Retina (tissue), 1 donor: ENCODE measurements at regions not wholly inside any gene's neighbourhood (a gene's known extent, or its start where the extent isn't known, plus 50 kb on each side); places are given as distances from the start of the nearest gene placed in this dataset.
"Not testable (repeated sequence)": the region's sequence is repeated elsewhere in the genome, so short reads cannot be mapped to it uniquely, and the experiment has no call there.

ENCODE experiments used
- DNase-seq: peaks from one replicate; pipeline ENCODE4 v3.0.0-alpha.2; 2016

DNA sequence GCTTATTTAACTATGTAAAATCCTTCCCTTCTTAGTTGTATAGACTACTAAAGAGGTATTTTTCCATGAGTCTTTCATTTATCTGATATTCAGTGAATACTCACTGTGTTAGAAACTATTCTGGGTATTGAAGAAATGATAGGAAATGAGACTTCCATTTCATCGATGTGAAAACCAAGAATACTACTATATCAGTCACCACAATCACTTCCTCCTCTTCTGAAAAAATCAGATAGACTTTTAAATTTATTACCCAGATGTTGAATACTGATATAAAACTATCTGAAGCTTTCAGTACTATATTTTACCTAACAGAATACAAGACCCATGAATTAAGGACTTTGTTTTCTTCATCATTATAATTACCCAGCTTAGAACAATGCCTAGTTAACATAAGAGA, 1801.1 kb upstream of the CELF4 start:
- DNase-seq, result no peak

DNA sequence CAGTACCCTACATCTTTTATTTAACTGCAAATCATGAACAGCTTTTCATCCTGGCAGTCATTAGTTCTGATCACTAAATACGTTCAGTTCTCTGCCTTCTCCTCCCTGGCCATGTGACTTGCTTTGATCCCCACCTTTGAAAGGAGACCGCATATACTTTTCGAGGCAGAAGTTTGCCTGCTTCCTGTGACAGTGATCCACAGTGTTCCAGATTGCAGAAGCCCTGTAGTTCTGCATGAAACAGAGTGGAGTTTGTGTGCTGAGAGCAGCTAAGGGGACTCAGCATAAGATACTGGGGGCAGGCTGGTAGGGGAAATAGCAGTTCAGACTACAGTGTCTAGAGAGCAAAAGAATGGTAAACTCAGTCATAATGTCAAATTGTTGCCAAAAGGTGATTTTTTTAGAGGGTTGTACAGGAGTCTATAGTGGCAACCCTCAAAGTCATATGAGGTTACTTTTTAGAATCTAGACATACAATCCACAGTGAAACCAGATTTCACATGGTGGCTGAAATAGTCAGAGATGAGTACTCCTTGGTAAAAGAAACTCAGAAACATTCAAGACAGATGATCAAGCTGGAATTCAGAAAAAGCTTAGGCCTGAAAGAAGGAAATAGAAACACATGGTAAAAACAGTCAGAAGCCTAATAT, 1800.4 kb upstream of the CELF4 start:
- DNase-seq, result no peak

DNA sequence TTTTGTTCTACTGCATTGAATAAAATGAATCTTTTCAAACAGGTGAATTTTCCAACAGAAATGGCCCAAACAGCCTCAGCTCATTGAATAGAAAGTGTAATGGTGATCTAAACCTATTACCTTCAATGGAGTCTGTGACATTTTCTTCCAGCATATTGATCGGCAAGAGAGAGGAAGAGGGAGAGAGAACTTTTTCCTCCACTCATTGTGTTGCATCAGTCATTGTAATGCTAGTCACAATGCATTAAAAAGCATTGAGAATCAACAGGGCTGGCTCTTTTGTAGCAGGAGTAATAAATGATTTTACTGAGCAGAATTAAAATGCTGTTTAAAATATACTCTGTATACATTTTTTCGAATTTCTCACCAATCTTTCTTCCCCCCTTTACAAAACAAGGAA, 1794.5 kb upstream of the CELF4 start:
- DNase-seq, result no peak

DNA sequence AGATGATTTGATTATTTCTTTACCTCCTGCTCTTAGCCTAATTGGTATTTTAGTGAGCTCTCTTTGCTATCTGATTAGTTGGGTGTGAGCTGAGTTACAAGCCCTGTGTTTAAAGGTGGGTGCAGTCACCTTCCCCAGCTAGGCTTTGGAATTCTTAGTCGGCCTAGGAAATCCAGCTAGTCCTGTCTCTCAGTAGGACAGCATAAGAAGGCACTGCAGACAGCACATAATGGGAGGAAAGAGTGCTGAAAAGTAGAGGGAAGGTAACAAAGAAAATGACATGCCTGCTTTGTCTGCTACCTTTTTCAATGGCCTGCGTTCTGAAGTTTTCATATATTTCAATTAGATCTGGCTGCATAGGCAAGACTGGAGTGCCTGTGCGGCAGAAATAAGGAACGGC, 1794.0 kb upstream of the CELF4 start:
- DNase-seq, result no peak

DNA sequence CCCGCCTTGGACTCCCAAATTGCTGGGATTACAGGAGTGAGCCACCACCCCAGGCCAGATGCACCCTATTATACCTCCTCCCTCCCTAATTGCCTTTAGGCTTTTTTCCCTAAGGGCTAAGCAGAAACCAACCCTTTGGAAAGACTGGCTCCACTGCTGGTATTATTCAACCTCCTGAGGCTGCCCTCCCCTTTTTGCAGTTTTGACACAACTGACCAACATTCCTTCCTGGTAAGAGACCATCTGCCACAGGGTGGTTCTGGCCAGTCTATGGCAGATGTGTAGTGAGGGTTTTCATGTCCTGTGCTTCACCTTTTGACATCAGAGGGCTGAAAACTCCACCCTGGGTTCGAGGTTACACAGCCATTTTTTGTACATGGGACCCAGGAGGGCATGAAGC, 1785.3 kb upstream of the CELF4 start:
- DNase-seq, result no peak

DNA sequence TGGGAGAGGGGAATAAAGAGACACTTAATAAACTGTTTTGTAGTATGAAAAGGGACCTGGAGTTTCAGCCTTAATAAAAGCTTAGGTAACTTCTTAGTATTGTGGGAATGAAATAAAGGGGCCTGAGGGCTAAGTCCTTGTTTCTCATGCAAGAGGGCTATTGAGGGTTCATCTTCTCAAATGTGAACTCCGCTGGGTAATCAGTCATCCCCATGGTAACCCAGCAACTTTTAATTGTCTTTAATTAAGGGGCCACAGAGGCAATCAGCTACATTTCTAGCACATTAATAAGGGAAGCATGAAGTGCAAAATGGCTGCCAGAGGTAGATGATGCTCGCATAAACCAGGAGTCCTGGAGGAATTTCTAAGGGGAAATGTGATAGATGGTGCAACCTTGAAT, 1784.2 kb upstream of the CELF4 start:
- DNase-seq, result no peak

DNA sequence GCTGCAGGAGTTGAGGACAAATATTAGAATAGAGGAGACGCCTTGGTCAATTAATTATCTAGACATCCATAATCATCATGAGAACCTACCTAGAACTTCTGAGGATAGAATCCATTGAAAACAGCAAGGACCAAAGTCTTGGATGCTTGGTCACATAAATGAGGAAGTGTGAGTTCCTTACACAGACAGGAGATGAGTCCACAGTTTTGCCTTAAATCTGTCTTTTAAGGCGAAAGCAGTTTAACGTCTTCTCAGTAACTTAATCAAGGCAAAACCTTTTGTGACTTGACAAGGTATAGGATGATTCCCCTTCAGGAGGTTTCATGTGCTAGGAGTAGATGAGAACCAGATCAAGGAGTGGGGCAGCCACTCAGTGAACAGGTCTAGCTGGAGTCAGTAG, 1783.2 kb upstream of the CELF4 start:
- DNase-seq, result no peak

DNA sequence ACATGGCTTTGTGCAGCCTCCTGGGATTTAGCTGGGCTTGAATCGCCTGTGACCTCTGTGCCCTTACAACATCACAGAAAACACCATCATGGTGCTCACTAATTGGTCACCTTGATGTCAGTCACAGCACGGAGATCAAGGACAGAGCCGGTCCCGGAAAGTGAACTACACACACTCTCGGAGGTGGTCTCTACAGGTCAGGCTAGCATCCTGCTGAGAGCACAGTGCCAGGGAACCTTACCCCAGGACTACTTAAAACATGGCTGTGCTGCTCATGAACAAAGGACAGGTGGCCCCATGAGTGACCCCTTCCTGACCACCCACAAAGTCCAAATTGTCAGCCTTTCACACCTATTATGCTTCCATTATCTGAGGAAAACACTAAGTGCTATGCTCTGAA, 1782.1 kb upstream of the CELF4 start:
- DNase-seq, result no peak

DNA sequence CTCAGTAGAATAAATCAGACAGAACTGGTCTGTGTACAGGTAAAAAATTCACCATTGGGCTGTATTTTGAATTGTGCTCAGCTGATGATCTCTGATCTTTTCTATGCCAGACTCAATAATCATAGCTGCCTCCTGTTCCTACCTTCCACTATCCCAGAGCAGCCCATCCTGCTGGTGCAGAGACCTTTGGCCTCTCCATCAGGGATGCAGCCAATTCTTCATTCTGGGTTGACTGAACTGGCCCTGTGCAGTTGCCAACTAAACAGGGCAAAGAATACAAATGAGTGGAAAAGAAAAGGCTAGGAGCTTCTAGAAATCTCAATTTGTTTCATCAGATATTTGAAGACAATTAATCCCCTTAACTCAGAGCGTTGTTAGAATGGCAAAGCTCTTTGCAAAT, 1781.3 kb upstream of the CELF4 start:
- DNase-seq, result no peak

DNA sequence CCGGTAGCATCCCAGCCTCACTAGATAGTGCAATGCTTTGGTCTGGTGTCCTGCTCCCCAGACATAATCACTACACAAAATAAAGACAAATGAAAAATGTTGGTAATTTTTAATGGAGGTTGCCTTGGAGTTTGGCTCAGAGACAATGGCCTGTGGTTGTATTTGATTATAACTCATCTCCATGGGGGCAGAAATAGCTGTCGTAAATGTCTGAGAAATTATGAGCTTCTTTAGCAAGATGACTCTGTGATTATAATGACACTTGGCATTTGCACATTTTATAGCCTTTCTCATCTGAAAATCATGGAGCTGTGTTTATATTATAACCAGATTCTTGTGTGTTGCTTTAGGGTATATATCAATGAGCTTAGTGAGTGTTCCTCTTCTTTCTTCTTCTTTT, 1779.7 kb upstream of the CELF4 start:
- DNase-seq, result peak; percentile 30

DNA sequence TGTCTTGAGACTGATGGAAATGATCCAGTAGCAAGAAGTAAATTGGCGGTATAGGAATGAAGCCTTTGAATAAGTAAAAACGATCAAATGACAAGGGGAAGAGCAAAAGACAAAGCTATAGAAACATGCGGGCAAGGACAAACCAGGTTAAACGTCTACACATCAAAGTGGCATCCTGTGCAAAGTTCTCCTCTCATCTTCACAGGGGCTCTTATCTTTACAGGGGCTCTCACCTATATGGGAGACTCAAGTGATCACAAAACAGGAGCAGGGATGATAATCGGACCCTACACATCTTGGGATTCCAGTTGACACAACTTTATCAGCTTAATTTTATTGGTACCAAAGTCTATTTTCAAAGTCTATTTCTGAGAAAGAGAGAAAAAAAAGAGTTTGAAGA, 1778.9 kb upstream of the CELF4 start:
- no peak for DNase-seq

DNA sequence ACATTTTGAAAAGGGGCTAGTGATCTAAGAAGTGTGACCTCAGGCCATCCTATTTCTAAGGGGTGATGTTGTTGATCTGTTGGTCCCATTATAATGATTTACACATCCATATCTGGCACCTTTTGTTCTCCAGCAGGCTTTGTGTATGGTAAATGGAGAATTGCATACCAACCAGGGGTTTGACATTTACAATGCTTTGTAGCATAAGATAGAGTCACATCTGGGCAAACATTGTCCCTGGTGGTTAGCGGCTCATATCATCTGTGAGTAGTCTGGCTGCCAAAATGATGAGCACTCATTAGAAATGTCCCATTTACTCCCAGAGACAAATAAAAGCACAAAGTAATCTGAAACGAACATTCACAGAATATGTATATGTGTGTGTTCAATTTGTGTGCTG, 1775.5 kb upstream of the CELF4 start:
- DNase-seq, result no peak

DNA sequence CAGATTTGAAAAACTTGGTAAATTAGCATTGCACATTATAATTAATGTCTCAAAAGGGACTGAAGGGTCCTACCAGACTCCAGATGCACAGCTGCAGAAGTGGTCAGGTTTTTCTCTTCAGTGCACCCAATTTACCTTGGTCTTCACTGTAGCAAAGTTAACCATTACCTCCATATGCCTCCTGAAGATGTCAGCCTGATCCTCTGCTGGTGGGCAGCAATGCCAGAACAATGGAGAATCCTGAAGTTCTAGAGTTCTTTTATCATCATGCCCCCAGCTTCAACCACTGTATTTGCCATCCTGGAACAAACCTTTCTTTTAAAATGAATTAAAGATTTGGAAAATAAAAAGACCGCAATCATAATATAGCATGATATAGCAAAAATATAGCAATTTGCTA, 1774.8 kb upstream of the CELF4 start:
- no peak for DNase-seq

DNA sequence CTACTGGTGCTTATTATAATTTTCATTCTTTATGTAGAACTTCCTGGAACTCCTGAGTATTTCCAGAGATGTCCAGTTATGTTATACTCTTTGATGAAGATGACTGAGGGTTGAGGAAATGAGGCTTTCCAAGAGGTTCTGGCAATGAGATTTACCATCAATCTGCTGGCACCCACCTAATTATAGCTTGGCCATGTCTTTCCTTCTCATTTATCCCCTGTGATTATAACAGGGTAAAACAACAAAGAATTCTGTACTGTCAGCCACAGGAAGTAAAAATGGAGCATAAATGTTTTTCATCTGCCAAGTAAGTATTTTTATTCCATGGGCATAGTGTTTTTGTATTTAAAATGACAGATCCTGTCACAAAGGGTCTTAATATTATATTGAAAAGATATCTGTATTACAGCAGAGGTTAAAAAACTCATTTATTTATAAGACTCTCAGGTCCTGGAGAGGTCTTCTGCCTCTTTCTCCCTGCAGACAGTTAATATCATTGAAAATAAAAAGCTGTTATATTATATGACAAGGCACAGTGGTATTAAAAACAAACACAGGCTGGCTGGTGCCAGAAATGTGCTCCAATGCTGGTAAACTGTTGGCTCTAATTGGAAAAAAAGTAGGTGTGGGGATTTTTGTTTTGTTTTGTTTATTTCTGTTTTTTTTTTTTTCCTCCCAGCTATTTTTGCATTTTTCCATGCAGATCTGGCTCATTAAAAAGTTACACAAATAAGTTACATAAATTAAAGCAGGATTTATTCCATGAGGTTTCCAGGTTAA, 1764.1 kb upstream of the CELF4 start:
- DNase-seq, result no peak

DNA sequence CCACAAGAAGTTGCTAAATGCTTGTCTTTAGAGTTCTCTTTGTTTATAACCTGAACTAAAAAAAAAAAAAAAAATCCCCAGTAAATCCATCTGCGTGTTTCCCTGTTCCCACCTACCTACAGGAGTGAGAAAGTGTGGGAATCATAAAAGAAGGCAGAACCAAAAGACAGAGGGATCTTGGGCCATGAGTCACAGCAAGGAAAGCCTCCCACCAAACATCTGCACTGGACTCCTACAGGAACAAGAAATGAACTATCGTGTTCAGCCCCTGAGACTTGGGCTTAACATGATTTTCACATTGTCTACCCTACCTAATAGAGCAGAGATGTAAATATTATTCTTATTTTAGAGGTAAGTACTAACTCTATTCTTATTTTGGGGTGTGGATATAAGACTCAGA, 1761.2 kb upstream of the CELF4 start:
- DNase-seq, result no peak

DNA sequence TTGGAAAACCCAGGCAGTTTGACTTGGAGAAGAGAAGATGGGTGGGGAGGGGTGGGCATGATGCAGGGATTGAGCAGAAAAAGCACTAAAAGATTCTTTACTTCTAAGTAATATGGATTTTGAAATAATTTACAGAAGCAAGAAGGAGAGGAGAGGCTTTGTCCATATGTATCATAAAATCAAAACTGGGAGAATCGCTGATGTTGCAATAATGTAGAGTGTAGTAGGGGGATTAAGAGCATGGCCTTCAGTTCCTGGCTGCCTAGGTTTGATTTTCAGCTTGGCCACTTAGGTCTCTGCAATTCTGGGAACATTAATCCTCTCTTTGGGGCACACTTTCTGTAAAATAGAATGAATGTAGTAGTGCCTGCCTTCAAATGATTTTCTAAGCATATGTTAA, 1760.4 kb upstream of the CELF4 start:
- no peak for DNase-seq

DNA sequence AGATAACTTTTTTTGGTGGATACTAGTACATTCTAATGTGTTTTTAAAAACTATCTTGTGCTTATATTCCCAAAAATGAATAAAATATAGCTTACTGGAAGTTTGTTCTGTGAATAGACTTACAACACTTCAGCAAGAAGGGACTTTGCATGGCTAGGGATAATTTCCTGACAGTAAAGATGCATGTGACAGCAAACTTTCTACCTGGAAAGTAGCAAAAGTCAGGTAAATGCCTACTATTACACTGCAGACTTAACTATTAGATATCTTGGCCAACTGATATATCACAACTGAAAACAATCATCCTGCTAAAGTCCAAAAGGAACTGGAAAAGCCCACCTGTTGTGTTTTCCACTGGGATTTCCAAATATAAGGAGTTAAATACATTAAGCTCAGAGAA, 1753.5 kb upstream of the CELF4 start:
- no peak for DNase-seq

DNA sequence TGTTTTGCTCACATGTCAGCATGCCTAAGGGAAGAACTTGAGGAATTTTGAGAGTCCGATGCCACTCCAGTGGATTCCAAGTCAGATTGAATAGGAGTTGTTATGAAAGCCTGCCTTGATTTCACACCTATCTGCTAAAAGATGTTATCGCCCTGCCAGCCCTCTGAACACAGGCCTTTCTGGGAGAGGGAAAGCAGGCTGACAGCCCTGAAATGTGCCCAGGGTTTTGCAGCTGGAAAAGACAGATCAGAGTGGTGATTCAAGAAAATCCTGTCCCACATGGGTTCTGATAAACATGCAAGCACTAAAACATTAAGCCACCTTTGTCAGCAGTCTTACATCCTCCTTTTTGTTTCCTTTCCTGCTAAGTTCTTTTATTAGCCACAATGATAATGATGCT, 1752.9 kb upstream of the CELF4 start:
- DNase-seq, result no peak

DNA sequence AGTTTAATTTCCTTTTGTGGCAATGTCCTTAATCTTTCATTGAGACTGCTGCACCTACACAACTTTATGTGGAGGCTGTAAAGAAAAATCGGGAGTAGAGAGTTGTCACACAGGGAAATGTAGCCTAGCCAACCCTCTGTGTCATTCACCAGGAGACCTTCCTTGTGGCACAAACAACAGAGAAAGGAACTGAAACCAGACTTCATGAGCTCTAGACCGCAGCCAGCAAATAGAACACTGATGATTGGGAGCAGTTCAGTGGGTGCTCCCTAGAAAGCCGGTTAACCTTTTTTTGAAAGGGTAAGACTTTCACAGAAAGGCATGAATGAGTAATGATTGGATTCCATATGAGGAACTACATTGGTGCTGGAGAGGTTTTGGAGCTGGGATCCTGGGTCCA, 1752.4 kb upstream of the CELF4 start:
- DNase-seq, result no peak

DNA sequence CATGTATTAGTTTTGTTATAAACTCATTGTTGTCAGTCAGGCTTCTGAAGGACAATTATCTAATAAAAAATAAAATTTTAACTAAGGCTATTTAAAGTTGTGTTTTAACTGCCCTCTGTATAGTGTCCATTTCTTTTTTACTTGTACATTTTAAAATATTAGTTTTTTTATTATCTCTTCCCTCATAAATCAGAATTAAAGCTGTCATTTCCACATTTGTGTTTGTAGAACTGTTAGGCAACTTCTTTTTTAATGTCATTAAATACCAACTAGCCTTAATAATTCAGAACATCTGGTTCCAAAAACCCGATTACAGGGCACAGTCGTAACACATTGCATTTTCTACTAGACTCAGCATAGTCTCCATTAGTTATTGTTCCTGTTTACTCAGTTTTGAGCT, 1749.0 kb upstream of the CELF4 start:
- DNase-seq, result no peak

DNA sequence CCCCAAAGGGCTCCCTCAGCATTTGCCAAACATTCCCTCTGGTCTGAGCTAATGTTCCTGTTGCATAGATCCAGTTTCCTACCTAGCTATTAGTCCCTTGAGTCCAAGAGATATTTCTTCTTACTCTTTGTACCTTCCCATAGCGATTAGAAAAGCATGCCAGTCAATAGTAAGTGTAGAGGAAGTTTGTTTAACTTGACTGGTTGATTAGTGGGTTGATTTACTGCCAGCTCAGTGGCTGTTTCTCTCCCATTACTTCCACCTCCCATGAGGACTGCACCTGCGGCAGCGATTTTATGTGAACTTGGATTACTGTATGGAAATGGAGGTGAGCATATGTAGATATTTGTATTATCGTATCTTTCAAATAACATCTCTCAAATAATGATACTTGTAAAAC, 1748.4 kb upstream of the CELF4 start:
- DNase-seq, result no peak

DNA sequence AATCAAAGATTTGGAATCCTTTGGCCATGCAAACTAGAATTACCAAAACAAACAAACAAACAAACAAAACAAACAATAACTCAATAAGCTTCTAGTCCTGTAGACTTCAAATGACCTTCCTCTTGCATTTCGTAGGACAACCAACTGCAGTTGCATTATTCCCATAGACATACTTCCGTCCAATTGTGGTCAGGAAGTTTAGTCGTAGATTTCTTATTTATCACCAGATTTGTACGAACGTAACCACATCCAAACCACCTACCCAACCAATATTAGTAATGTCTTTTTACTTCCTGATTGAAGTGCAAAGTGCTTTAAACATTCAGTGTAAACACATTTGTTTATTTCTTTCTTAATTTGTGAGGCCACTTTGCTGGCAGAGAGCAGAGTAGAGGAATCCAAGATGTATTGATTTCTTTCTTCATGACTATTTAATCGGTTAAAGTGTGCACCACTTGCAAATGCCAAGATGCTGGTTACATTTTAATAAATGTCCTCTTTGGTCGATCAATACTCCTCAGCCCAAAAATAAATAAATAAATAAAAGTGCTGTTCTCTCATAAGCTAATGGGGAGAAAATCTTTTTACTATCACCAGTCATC, 1745.6 kb upstream of the CELF4 start:
- DNase-seq, result no peak

DNA sequence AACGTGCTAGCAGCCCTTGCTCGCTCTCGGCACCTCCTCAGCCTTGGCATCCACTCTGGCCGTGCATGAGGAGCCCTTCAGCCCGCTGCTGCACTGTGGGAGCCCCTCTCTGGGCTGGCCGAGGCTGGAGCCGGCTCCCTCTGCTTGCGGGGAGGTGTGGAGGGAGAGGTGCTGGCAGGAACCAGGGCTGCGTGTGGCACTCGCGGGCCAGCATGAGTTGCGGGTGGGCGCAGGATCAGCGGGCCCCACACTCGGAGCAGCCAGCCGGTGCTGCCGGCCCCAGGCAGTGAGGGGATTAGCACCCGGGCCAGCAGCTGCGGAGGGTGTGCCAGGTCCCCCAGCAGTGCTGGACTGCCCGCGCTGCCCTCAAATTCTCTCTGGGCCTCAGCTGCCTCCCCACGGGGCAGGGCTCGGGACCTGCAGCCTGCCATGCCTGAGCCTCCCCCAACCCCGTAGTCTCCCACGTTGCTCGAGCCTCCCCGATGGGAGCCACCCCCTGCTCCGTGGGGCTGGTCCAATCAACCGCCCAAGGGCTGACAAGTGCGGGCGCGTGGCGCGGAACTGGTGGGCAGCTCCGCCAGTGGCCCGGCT, 1743.4 kb upstream of the CELF4 start:
- DNase-seq, result not testable (repeated sequence)

DNA sequence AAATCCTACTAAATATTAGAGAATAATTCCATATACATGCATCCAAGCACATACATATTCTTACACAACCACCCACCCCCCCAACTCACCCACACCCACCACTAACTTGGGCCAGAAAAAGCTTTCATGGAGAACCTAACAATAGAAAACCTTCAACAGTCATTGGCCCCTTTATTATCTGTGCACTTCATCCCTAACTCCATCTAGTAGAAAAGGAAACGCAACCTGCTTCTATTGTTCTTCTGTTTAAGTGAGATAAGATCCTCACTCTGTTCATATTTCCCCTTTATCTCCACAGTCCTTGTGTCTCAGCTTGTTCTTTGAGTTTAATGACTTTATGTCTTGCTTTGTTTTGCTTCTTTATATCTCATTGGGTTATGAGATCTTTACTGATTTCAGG, 1740.2 kb upstream of the CELF4 start:
- no peak for DNase-seq
